NCI-H1436 treated with DMSO at 0.1 percent for 48 hours (cell line): ENCODE measurements at regions not wholly inside any gene's neighbourhood (a gene's known extent, or its start where the extent isn't known, plus 50 kb on each side); places are given as distances from the start of the nearest gene placed in this dataset.

Experiments
- DNase-seq: peaks from one replicate; lab custom pipeline; 2025; lab: John Stamatoyannopoulos, UW

GRCh38 chr1:59058665-59059439 is 238.0 kb upstream of the FGGY start:
- DNase-seq: no peak

- DNase-seq: no peak
These were observed 235.0 kb upstream of the FGGY start for GRCh38 chr1:59061876-59062275.

GRCh38 chr1:59062743-59063142 is 234.2 kb upstream of the FGGY start:
- no peak for DNase-seq

- DNase-seq: no peak
These were observed 233.4 kb upstream of the FGGY start for GRCh38 chr1:59063501-59063900.

- no peak for DNase-seq
These were observed 232.3 kb upstream of the FGGY start for GRCh38 chr1:59064592-59064991.

GRCh38 chr1:59066236-59066635 is 230.7 kb upstream of the FGGY start:
- no peak for DNase-seq

GRCh38 chr1:59070610-59071009 is 226.3 kb upstream of the FGGY start:
- no peak for DNase-seq

- DNase-seq: no peak
These were observed 225.6 kb upstream of the FGGY start for GRCh38 chr1:59071289-59071688.

GRCh38 chr1:59071876-59072582 is 224.9 kb upstream of the FGGY start:
- no peak for DNase-seq

- DNase-seq: no peak
These were observed 224.3 kb upstream of the FGGY start for GRCh38 chr1:59072583-59072947.

- DNase-seq: no peak
These were observed 222.3 kb upstream of the FGGY start for GRCh38 chr1:59074598-59074997.

GRCh38 chr1:59075021-59075420 is 221.9 kb upstream of the FGGY start:
- DNase-seq: no peak

- DNase-seq: no peak
These were observed 220.3 kb upstream of the FGGY start for GRCh38 chr1:59076612-59077011.

GRCh38 chr1:59077466-59078069 is 219.3 kb upstream of the FGGY start:
- no peak for DNase-seq

- DNase-seq: peak; percentile 96
These were observed 218.7 kb upstream of the FGGY start for GRCh38 chr1:59078070-59078800.

GRCh38 chr1:59078866-59079265 is 218.0 kb upstream of the FGGY start:
- DNase-seq: no peak

- no peak for DNase-seq
These were observed 217.3 kb upstream of the FGGY start for GRCh38 chr1:59079434-59080140.

GRCh38 chr1:59081181-59081580 is 215.7 kb upstream of the FGGY start:
- DNase-seq: no peak

GRCh38 chr1:59081795-59082194 is 215.1 kb upstream of the FGGY start:
- DNase-seq: no peak

- DNase-seq: no peak
These were observed 212.7 kb upstream of the FGGY start for GRCh38 chr1:59083946-59084865.

GRCh38 chr1:59085101-59085500 is 211.8 kb upstream of the FGGY start:
- no peak for DNase-seq
